Peyer's patch (tissue), 4 donors: ENCODE measurements at regions not wholly inside any gene's neighbourhood (a gene's known extent, or its start where the extent isn't known, plus 50 kb on each side); places are given as distances from the start of the nearest gene placed in this dataset.

Experiments used
- CTCF ChIP-seq, 6 experiments: fragments of 450-650 bp in 4 of 6; fragments of 200-600 bp in 2 of 6; sonication (generic) in 1 of 6; IDR thresholded peaks; one replicate each; pipeline ENCODE4 v1.5.1; 2017 to 2019; ENCODE audit warnings: antibody characterized with exemption in 6 of 6, mild to moderate bottlenecking in 3 of 6, moderate library complexity in 1 of 6
- POLR2A ChIP-seq, 2 donors: fragments of 450-650 bp; IDR thresholded peaks; one replicate each; pipeline ENCODE4 v1.5.1; 2017; ENCODE audit warnings: antibody characterized with exemption in 2 of 2, mild to moderate bottlenecking in 2 of 2, moderate library complexity in 2 of 2

GRCh38 chr20:21031666-21032065 lies 74.5 kb downstream of the LINC00237 start:
- no peak for TF ChIP-seq POLR2A (IDR thresholded peaks at IDR 0.05)
- TF ChIP-seq CTCF (IDR thresholded peaks at IDR 0.05), result no peak
